ENCODE measurements at regions not wholly inside any gene's neighbourhood (a gene's known extent, or its start where the extent isn't known, plus 50 kb on each side); places are given as distances from the start of the nearest gene placed in this dataset.

- TF ChIP-seq ZNF462 (CRISPR knock-in tag; IDR thresholded peaks at IDR 0.05) (no peak), ZNF114 (CRISPR knock-in tag; IDR thresholded peaks at IDR 0.05) (no peak), EZH2phosphoT487 (IDR thresholded peaks at IDR 0.05; ENCODE audit: unreplicated experiment) (no peak), JUNB (IDR thresholded peaks at IDR 0.05; ENCODE audit: unreplicated experiment) (no peak), POLR2AphosphoS5 (IDR thresholded peaks at IDR 0.05; ENCODE audit: low read depth) (no peak), EZH2 (IDR thresholded peaks at IDR 0.05; ENCODE audit: low read depth, unreplicated experiment) (no peak), REST (IDR thresholded peaks at IDR 0.05; ENCODE audit: unreplicated experiment) (no peak), ZNF331 (CRISPR knock-in tag; IDR thresholded peaks at IDR 0.05; ENCODE audit: low read depth) (no peak), CREB1 (CRISPR knock-in tag; IDR thresholded peaks at IDR 0.05; ENCODE audit: low read depth) (no peak)
Observed at GRCh38 chr7:82521906-82522445, 78.4 kb upstream of the CACNA2D1 start (continued).

Measured in GM23338 (cell line).